Fibroblast of skin of right quadriceps (primary cell): ENCODE measurements at regions not wholly inside any gene's neighbourhood (a gene's known extent, or its start where the extent isn't known, plus 50 kb on each side); places are given as distances from the start of the nearest gene placed in this dataset.
"Not testable (repeated sequence)": the region's sequence is repeated elsewhere in the genome, so short reads cannot be mapped to it uniquely, and the experiment has no call there.

ENCODE experiments used
- DNase-seq: peaks from one replicate; pipeline ENCODE4 v3.0.0-alpha.2; 2013

DNA sequence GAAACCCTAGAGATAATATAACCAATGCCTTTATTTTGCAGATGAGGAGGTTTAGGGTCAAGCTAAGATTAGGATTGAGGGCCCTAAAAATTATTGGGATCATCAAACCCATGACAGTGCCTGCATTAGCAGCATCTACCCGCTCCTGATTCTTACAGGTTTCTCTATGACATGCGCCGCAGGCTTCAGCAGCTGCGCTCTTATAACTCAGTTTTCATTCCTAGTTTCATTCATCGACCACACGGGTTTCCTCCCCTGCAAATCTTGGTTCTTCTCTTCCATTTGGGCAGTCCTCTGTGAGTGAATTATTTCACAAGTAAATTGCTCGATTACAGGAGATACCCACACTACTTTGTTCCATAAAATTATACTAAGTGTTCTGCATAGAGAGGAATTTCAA lies 137.2 kb downstream of the SLC24A2 start:
- no peak for DNase-seq

DNA sequence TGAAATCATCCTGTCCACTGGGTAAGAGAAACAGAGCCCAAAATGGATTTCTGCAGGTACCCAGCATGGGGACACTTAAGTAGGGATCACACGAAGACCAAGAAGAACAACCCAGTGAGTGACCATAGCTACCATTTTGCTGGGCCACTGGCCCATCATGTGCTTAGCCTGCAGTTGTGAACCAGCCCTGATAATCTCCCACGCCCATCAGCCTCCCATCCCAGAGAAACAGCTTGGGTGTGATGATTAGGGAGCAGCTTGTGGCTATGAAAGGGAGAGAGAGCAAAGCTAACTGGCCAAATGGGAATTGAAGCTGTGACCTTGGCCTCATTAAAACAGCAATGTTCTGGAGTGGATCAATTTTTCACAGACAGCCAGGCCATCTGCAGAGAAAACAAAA lies 138.5 kb downstream of the SLC24A2 start:
- no peak for DNase-seq

DNA sequence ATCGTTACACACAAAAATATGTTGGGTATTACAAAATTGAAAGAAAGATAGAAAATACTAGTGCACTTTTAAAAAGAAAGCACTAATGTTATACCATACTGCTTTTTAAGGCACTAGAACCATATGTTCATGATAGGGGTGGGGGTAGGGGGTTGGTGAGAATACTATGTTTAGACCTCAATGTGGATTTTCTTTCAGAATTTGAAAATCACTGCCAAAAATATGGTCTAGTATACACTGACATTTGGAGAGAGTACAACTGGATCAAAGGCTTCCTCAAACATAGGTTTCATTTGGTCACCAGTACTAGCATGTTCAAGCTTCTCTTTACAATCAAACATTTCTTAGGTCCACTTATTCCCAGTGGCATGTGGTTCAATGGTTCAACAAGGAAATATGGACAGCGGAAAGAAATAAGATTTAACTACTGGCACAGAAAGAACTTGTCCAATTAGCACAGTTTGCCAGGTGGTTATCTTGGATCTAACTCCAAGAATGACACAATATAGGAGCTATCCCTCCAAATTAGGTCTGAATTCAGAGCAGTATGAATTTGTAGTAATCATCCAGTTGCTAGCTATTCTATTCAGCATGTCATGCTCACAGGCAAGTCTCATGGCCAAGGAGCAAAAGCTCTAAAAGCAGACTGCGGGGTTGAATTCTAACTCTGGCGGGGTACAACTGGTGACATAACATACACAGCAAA lies 139.3 kb downstream of the SLC24A2 start:
- no peak for DNase-seq

DNA sequence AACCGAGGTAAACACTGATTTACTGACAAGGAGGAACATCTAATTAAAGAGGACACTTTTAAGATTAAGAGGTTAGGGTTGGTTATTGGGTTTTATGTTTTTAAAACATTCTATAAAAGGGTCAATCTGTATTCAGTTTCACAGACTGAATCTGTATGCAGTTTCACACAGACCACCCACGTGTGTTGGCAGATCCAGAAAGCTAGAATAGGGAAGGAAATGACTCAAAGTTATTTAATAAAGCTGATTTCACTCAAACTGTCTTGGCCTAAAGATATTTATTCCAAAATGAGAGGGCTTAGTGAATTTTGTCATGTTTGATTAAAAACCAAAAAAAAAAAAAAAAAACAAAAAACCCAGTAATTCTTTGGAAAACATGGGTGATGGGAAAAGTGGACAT lies 140.2 kb downstream of the SLC24A2 start:
- no peak for DNase-seq

DNA sequence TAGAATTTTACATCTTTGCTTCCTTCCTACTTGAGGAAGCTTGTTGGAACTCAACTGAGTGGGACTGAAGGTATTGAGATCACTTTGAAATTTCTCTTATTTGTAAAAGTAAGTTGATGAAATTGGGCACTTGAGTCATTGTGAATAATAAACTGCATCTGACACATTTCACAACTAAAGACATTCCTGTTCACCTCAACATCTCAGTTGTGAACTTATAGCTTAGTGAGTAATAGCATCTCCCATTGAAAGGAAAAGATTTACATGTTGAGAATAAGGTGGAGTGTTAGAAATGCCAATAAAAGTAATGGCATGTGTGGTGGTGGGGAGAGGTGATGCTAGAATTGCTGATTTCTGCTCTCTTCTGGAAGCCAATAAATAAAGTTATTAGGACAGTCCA lies 145.0 kb downstream of the SLC24A2 start:
- DNase-seq: no peak

DNA sequence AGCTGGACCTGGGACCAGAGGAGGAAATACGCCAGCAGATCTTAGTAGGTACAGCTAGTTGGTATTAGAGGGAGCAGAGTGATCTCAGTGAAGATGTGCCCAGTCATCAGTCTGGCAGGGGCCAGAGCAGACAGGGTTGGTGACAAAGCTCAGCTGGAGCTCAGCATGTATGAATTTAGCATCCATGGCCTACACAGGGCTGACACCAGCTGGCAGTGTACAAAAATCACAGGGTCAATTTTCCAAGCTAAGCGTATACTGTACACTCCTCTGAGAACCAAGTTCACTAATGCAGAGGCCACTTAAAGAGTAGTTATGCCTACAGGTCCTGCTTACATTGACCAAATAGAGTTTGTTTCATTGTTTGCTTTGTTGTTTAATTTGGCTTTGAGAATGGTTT lies 146.6 kb downstream of the SLC24A2 start:
- DNase-seq: no peak

DNA sequence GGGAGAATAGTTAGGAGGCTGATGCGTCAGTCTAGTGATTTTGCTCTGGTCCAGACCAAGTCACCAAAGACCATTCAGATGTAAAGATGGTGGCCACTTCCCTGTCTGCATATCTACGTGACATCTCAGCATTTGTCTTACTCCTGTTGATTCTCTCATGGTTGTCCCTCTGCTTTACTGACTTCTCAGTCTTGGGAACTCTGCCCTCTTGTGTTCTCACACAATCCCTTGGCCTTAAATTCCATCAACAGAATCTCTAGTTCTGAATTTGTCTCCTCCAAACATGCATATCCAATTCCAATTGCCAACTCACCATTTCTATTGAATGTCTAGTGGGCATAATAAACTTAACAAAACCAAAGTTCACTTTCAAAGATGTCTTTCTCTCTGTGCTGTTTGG lies 147.8 kb downstream of the SLC24A2 start:
- DNase-seq: no peak

DNA sequence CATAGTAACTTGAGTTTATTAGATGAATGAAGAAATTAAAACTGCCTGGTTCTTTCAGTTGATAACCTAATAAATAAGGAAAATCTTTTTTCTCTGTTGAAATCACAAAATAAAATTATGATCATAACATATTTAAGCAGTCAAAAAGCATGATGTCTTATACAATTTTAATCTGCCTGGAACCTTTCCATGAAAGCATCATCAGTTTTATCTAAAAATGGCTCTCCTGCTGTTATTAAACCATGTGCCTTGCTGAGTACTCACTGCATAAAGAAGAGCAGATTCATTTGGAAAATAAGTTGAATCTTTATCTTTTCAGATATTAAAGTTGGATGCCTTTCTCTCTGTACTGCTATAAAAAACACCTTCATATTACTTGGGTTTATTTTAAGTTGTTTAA lies 148.8 kb downstream of the SLC24A2 start:
- DNase-seq: no peak

DNA sequence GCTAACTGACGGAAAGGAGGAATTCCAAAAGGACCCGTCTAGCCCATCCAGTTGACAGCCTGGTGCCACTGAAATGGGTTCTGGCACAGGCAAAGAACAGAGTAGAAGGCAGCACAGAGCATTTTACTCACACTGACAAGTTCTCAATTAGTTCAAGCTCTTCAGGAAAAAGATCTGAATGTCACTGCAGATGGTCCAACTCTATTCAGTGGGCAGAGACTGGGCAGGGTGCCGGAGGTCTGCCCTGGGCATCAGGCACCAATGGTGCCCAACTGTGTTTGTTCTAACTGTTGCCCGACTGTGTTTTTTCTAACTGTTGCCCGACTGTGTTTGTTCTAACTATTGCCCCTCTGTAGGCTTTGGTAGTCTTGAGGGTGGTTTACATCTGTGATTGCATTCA lies 151.8 kb downstream of the SLC24A2 start:
- DNase-seq: no peak

DNA sequence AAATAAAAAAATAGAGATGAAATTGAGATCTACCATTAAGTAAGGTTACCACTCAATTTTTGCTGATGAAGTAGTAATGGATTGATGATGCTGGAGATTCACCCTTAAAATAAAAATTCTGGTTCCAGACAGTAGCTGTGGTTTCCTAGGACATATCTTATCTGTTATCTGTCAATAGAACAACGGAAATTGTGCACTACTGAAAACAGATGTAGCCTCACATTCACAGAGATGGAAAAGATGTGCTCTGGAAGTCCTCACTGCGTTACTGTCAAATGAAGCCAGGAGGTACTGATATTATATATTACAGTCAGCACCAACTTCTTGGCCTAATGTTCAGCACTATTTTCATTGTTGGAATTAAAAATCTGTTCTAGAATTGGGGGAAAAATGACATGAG lies 154.0 kb downstream of the SLC24A2 start:
- DNase-seq: no peak

DNA sequence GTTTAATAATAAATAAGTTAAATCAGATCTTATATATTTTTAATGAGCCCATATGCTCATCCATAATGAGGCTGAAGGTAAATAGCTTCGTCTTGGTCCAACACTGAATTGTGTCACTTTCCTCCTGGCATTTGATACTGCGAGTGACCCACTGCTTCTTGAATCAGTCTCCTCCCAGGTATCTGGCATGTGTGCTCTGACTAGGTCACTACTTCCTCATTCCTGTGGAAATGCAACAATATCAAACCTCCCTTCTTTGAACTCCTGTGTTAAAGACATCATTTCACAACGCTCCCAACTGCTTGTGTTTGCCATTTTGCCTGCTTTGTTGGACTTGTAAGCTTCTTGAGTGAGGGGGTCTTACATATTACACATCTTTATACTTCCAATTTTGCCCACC lies 157.7 kb downstream of the SLC24A2 start:
- no peak for DNase-seq

DNA sequence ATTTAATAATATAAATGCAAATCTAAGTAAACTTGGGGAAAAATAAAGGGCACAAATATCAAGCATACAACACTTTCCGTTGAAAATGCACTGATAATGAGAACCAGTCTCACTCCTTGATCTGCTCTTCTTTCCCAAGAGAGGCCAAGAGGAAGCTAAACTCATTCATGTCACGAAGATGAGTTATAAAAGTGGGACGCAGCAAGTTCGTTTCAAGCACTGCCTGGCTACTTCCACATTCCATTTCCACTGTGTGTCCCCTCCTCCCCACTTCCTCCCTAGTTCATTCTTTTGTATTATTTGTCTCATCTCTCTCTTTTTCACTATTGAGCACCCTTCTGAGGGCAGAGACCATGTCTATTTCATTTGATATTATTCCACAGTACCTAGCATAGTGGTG lies 158.1 kb downstream of the SLC24A2 start:
- DNase-seq: no peak

DNA sequence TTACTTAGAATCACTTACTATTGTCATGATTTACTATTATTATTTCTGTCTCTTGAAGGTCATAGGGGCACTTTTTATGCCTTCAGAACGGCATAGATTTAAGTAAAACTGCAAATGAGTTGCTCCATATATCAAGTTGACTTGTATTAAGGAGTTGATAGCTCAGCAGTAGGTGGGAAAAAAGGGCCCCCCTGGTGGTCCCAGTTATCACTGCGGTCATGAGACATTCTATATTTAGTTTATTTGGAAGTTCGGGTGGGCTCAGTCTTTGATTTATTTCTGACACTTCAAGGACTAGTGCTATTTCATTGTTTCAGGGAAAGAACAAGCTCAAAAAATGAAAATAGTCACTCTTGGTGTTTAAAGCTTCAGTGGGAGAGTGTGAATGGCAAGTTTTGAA lies 159.3 kb downstream of the SLC24A2 start:
- no peak for DNase-seq

DNA sequence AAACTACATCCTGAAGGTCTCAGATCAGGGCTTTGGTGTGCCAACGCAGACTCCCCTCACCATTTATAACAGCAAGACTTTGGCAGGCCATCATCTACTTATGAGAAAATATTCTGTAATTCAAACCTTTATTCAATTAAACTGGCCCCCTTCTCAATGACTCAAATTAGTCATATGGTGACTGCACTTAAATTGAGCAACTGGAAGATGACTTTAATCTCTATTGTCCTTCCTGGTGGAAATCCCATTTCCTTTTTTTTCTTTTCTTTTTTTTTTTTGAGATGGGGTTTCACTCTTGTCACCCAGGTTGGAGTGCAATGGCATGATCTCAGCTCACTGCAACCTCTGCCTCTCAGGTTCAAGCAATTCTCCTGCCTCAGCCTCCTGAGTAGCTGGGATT lies 163.4 kb downstream of the SLC24A2 start:
- not testable (repeated sequence) for DNase-seq

DNA sequence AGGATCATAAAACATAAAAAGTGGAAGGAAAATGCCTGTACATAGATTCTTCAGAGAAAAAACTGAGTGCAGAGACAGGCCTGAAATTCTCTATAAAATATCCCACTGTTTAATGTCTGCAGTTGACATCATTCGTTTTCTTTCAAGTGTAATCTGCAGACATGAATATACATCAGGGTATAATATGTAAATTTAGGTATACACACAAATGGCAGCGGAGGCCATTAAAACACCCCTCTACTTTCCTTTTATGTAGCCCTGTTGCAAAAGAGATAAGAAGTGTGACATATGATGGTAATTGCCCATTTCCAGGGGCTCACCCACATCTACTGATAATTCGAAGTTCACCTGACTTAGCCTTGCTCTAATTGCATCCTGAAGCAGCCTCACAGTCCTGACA lies 164.3 kb downstream of the SLC24A2 start:
- DNase-seq: no peak

DNA sequence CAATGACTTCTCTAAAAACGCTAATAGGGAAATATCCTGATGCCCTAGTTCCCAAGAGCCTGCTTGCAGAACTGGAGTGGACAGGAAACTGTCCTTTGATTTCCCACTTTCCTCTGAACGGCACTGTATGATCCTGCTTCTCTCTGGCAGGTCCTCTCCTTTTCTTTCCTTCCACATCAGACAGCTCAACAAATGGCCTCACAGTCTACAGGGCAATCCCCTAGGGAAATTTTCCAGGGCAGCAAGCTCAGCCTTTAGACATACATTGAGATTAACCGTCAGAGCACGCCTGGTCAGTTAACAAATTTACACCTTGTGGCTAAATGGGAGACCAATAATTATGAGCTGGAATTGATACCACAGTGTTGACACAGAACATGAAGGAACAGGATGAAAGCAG lies 164.9 kb downstream of the SLC24A2 start:
- DNase-seq: no peak

DNA sequence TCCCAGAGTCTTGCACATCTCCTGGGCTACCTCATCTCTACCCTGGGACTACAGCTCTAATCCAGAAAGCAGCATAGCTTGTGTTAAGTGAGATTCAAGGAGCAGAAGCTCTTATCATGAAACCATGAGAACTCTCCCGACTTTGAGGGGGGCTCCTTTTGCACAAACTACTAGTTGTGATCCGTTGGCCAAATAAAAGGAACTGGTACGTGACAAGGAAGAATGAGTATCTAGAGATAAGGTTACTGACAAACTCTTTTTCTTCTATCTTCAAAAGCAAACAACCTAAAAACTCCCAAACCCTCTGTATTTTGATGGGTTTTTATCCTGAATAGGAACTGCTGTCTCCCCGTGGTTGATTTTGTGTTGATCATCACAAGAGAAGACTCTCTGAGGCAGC lies 168.5 kb downstream of the SLC24A2 start:
- no peak for DNase-seq

DNA sequence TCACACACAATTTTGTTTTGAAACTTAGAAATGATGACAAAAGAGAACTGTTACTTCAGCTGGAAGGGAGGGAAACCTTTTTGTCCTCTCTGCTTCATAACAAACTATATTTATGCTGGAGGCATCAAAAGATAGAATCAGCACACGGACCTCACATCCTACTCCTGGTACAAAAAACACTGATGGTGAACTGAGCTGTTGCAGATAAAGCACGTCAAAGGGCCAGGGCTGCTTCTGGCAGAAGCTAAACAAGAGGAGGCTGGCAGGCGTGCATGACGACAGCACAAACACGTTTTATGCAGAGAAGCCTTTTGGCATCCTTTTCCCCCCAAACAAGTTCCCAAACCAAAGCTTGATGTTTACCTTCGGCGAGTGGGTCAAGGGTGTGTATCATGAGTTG lies 169.6 kb downstream of the SLC24A2 start:
- DNase-seq: no peak

DNA sequence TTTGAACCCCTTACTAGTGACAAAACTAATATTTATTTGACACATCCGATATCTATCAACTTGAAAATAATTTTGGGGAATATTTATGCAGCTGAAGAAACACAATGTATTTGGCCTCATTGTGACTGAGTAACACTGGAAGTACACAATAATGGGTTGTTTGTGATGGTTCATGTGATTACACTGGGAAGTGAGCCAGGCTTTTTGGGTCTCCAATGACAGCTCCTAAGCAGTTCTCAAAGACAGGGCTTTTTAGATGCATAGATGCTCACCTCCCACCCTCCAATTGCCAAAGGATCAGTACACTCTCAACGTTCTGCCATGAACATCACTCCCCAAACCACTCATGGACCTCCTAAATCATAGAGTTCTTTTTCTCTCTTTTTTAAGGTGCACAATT lies 170.0 kb downstream of the SLC24A2 start:
- DNase-seq: no peak

DNA sequence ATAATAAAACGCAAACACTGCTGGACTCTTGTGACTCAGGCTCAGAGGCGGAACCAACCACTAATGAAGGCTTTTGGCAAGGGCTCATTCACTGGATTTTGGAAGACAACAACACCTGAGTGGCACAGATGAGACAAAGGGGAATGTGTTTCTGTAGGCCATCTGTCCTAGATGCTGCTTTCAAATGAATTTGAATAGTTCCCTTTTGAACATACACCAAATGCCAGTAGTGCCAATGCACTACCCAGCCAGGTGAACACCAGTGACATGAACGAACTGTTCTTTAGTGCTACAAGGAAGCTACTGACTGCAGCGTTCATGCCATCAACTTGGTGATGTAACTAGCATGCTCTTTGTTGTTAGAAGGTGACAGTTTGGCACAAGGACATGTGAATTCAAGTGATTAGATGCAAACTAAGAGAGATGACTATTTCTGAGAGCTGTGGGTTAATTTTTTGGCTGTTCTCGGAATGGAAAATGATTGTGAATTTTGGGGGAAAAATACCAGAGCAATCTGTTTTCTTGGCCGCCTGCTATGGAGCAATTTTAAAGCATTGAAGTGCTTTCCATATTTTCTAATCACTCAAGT lies 173.7 kb downstream of the SLC24A2 start:
- no peak for DNase-seq

DNA sequence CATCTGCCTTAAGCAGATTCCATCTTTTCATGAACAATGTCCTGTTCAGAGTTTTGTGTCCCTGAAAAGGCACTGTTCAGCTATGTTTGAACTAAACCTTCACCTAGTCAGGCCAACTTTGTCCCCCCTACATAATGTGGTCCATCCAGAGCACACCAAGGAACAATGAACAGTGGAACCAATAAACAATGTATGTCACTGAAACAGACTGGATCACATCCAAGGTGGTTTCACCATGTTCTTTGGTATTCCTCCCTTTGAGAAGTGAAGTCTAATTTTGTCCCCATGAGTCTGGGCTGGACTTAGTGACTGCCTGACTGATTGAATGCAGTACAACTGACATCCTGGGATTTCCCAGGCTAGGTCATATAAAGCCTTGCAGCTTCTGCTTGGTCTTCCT lies 174.5 kb downstream of the SLC24A2 start:
- no peak for DNase-seq

DNA sequence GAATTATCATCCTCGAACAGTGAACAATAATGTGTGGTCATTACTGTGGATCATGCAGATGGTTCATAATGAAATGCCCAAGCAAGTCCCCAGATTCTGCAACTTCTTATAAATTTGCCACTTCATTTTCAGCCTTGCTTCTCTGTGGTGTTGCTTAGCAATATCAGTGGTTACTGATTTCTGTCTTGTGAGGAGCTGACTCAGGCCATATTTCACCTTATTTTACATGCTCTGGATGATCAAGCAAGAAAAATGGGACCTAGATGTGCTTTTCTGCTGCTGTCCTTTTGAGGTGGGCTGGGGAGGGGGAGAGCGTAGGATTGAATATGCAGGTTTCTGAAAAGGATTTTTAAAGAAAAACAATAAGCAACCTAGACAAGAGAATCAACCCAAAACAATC lies 188.3 kb downstream of the SLC24A2 start:
- no peak for DNase-seq

DNA sequence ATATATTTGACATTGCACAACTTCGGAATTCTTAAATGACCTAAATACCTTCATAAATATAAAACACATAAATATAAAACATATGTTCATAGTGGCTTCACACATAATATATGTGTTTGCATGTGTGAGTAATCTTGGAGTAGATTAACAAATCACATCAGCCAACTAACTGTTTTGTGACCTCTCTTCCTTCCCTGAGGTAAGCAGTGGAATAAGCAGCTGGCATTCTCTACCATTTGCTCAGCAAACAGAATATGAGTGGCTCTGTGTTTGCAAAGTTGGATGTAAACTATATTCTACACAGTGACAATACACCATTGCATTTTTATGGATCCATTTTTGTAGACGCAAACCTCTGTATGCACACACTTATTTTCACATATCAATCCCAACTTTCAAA lies 189.9 kb downstream of the ACER2 start:
- no peak for DNase-seq

DNA sequence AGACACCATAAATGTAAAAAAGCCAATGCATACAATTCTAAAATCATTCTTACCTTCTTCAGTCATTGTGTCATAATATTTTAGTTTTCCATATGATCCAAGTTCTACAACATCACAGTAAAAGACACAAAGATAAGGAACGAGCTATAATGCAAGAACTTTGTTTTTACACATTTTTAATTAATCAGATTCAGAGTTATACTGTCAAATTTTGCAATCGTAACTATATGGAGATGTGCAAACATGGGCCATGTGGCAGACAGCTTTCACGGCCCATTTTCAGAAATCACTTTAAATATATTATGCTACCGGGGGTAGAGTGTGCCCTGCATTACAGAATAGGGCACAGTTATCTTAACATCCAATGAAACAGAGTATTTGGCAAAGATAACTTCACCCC lies 188.4 kb downstream of the ACER2 start:
- DNase-seq: no peak

DNA sequence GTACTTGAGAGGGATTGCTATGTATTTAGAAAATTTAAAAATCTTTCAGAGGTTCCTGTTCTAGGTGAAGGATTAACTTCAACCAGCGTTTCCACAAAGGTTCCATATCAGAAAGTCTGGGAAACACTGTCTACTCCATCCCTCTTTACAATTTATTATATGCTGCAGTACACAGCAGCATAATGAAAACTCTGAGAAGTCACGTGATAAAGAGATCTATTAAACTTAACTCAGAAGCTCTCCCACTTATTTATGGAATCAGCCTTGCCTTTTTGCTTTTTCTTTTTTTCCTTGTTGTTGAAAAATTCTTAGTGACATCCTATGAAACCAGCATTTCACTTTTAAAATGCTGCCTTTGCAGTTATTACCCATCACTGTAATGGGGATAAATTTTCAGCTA lies 186.2 kb downstream of the ACER2 start:
- DNase-seq: no peak
